ENCODE measurements at regions not wholly inside any gene's neighbourhood (a gene's known extent, or its start where the extent isn't known, plus 50 kb on each side); places are given as distances from the start of the nearest gene placed in this dataset.
"Not testable (repeated sequence)": the region's sequence is repeated elsewhere in the genome, so short reads cannot be mapped to it uniquely, and the experiment has no call there.

- no peak for DNase-seq (ENCODE audit: low read depth)
- H3K4me3 ChIP-seq (ENCODE audit: low read depth, low read length), result no peak overlapping the region
- TF ChIP-seq, protein P1, sequence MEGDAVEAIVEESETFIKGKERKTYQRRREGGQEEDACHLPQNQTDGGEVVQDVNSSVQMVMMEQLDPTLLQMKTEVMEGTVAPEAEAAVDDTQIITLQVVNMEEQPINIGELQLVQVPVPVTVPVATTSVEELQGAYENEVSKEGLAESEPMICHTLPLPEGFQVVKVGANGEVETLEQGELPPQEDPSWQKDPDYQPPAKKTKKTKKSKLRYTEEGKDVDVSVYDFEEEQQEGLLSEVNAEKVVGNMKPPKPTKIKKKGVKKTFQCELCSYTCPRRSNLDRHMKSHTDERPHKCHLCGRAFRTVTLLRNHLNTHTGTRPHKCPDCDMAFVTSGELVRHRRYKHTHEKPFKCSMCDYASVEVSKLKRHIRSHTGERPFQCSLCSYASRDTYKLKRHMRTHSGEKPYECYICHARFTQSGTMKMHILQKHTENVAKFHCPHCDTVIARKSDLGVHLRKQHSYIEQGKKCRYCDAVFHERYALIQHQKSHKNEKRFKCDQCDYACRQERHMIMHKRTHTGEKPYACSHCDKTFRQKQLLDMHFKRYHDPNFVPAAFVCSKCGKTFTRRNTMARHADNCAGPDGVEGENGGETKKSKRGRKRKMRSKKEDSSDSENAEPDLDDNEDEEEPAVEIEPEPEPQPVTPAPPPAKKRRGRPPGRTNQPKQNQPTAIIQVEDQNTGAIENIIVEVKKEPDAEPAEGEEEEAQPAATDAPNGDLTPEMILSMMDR (IDR thresholded peaks at IDR 0.05; ENCODE audit: insufficient read depth, low read length), result no peak
These were observed 76.9 kb upstream of the CCN2 start for GRCh38 chr6:132028029-132028428.

DNA sequence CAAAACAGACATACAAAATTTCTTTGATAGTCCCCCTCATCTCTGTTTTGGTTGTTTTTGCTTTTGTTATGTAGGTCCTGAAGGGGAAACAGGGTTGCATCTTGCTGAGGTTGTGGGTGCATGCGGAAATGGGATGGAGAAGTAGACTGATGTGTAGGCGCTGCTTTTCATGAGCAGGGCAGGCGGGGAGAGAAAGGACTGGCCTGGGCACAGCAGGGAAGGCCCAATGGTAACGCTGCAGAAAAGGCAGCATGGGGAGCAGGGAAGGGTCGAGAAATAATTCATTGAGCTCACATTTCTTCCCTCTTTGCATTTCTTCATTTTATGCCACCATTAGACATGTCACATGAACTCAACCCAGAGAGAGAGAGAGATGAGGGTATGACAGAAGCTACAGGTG lies 74.3 kb upstream of the CCN2 start:
- no peak for DNase-seq (ENCODE audit: low read depth)
- TF ChIP-seq, protein P1 (IDR thresholded peaks at IDR 0.05; ENCODE audit: insufficient read depth, low read length), result no peak
- H3K4me3 ChIP-seq (ENCODE audit: low read depth, low read length), result no peak overlapping the region

DNA sequence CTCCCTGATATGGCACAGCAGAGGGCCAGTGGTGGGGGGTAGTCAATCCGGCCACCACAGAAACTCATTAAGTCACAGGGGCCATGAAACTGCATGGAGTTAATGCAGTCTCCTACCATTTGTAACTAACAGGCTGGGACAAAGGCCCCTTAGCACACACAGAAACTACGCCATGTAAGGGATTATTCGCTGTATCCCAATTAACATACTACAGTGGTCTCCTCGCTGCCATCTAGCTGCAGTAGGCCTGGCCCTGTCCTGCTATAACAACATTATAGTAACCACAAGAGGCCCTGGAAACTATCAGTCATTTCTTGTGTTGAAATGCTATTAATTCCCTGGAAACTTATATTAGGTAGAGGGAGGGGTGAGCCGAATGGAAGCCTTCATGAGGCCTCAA lies 72.3 kb upstream of the CCN2 start:
- H3K4me3 ChIP-seq (ENCODE audit: low read depth, low read length), result no peak overlapping the region
- TF ChIP-seq, protein P1 (IDR thresholded peaks at IDR 0.05; ENCODE audit: insufficient read depth, low read length), result peak; percentile 7
- no peak for DNase-seq (ENCODE audit: low read depth)

DNA sequence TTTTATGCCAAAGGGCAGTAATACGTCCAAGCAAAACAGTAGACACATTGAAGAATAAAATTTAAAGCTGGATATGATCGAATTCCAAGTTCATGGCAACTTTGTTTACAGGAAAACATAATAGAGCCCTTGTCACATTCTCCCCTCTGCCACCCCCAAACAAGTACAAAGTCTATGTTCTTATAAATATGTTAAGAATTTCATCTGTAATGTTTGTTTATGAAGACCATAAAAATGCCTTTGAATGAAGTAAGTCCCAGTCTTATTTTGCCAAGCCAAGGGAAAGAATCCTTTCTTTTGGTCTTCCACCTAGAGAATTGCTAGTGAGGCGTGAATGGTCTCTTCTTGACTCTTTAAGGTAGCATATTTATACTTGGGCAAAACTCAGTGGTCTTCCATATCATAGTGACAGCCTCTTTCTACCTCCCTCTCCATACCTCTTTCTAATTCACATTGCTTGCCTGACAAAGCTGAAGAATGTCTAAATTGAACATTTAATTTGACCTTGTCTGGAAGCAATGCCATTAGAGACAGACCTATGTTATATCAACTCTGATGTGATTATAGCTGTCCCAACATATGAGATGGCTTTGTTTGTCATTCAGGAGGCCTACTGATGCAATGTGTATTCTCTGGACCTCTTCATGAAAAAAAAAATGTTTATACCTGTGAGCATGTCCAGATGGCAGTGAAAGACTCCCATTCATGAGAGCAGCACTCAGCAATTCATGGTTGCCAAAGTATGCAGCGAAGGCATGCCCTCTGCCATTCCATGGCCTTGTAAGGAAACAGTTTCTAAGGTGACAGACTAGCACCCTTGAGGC lies 70.6 kb upstream of the CCN2 start:
- TF ChIP-seq, protein P1 (IDR thresholded peaks at IDR 0.05; ENCODE audit: insufficient read depth, low read length), result no peak
- DNase-seq (ENCODE audit: low read depth), result no peak
- no peak overlapping the region for H3K4me3 ChIP-seq (ENCODE audit: low read depth, low read length)

DNA sequence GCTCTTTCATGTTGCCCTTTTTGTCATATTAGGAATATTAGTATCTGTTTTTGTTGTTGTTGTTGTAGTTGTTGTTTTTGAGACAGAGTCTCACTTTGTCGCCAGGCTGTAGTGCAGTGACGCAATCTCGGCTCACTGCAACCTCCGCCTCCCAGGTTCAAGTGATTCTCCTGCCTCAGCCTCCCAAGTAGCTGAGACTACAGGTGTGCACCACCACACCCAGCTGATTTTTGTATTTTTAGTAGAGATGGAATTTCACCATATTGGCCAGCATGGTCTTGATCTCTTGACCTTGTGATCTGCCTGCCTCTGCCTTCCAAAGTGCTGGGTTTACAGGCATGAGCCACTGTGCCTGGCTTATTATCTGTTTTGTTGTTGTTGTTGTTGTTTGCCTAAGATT lies 69.7 kb upstream of the CCN2 start:
- not testable (repeated sequence) for H3K4me3 ChIP-seq (ENCODE audit: low read depth, low read length); DNase-seq (ENCODE audit: low read depth)

DNA sequence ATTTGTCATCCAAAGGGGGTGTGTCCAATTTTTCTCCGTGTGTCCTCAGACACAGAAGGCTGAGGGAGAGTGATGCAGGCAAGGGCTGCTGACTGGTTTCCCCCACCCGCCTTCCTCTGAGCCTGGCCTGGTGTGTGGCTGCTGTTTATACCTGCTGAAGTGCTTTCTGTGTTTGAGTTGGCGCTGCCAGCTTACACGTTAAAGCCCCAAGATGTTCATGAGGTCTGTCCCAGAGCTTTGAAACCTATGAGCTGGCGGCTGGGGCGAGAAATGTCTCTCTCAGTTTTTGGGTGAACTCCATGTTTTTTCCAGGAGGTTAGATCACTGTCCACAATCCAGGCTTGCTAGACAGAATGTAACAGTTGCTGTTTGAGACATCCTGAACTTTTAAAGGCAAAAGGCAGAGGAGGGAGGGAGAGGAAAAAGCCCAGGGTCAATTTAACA lies 69.0 kb upstream of the CCN2 start:
- TF ChIP-seq, protein P1 (IDR thresholded peaks at IDR 0.05; ENCODE audit: insufficient read depth, low read length), result no peak
- peak; percentile 35 for DNase-seq (ENCODE audit: low read depth)
- no peak overlapping the region for H3K4me3 ChIP-seq (ENCODE audit: low read depth, low read length)

GRCh38 chr6:132019586-132019985 lies 68.4 kb upstream of the CCN2 start:
- TF ChIP-seq, protein P1 (IDR thresholded peaks at IDR 0.05; ENCODE audit: insufficient read depth, low read length), result no peak
- DNase-seq (ENCODE audit: low read depth), result no peak
- H3K4me3 ChIP-seq (ENCODE audit: low read depth, low read length), result no peak overlapping the region
